Amygdala (tissue), 56 donors: ENCODE measurements at regions not wholly inside any gene's neighbourhood (a gene's known extent, or its start where the extent isn't known, plus 50 kb on each side); places are given as distances from the start of the nearest gene placed in this dataset.
A peak's percentile ranks its signal among the peaks of the same experiment; 100 is the strongest.
"Not testable (repeated sequence)": the region's sequence is repeated elsewhere in the genome, so short reads cannot be mapped to it uniquely, and the experiment has no call there.

Experiments used
- DNase-seq, 56 donors: peaks; one replicate each; lab custom pipeline; 2025; lab: John Stamatoyannopoulos, UW

GRCh38 chr1:222081859-222082258 is 340.0 kb upstream of the DUSP10 start:
- no peak for DNase-seq

DNA sequence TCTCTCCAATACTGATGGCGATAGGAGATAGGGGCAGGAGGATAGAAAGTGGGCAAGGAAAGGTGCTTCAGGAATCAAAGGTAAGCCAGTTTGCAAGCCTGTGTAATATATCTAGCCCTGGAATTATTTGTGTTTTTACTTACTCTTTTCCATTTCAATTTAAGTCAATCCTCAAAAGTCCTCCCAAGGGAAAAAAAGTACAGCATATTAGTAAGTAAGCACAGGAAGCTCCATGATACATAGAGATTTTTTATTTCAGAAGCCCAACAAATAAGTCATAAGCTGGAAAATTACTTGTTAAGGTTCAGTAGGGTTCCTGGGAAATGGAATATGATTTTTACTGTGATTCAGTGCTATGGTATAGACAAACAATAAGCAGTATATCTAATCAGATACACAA is 337.7 kb upstream of the DUSP10 start:
- no peak for DNase-seq

- DNase-seq, result no peak
These were observed 335.3 kb upstream of the DUSP10 start for GRCh38 chr1:222077206-222077605.

DNA sequence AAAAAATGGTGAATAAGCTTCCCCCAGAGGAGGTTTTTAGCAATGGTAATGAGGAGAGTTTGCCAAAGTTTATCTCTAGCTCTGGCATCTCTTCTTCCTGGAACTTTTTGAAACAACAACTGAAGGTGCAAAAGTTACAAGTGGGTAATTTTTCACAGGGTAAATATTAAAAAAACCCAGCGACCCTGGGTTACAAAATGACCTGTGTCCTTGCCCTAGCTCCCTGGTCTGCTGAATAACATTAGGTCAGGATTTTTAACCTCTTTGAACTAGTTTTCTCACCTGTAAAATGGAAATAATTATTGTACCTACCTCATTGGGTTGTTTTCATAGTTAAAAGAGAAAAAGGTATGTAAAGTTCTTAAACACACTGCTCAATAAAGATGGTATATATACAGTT is 332.4 kb upstream of the DUSP10 start:
- no peak for DNase-seq

- DNase-seq, result no peak
These were observed 331.6 kb upstream of the DUSP10 start for GRCh38 chr1:222073307-222073995.

DNA sequence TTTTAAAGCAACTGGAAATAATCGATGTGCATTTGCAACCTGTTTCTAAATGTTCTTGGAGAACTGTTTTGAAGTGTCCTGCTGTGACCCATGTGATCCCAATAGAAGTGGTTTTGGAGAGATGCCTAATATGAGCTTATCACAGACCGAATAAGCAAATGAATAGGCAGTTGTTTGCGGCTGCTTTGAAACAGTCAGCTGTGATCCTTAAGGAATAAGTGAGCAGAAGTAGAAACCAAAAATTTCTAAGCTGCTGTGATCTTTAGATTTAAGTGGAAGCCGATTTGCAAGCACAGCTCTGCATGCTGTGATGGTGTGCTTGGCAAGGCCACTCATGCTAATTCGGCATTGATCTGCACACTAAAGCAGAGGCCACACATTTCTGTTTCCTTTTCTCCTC is 329.5 kb upstream of the DUSP10 start:
- peak in 15 of 56 donors; percentile 6 to 64 (median 25) for DNase-seq

GRCh38 chr1:222068937-222069336 is 327.0 kb upstream of the DUSP10 start:
- DNase-seq, result no peak

DNA sequence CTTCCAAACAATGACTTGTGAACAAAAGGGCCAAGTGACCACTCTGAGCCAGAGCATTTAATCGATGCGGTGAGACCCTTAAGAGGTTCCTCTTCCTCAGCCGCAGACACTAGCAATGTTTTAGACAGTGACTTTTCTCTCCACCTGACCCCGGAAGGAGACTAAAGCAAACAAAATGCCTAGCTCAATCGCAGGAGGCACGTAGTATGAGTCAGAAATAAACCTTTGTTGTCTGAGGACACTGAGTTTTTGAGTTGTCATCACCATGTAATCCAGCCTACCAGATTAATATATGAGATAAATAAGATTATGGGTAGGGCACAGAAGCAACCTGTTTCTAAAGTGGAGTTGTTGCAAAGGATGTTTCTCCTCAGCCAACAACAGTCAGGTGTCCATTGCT is 326.2 kb upstream of the DUSP10 start:
- no peak for DNase-seq

DNA sequence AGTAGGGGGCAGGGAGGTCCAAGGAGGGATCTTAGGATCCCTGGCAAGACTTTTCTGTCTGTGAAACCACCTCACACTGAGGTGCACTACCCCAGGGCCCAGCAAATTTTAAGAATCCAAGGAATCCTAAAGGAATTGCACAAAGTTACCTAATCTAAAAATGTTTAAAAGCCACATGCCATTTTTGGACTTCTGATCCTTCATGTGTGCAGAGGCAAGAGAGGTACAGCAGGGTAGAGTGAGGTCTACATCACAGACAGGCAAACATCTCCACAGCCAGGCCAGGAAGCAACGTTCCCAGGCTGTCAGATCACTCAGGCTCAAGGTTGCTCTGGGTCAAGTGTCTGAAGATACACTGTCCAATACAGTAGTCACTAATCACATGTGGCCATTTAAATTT is 324.6 kb upstream of the DUSP10 start:
- DNase-seq, result no peak

GRCh38 chr1:222065234-222065633 is 323.3 kb upstream of the DUSP10 start:
- no peak for DNase-seq

- no peak for DNase-seq
These were observed 322.7 kb upstream of the DUSP10 start for GRCh38 chr1:222064388-222065211.

DNA sequence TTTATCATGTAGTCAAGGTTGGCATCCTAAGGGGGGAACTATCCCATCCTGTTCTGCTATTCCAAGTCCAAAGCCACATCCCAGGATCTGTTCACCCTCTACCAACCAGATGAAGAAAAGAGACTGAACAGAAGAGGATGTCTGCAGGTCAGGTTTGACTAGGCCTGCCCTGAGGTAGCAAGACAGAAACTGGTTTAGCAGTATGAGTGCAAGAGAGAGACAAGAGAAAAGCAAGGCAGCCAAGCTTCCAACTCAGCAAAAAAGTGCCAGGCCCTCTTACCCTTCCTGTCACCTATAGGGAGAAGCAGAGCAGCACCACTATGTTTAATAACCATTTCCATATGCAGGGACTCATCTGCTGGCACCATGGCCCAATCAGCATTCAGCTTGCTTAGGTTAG is 320.8 kb upstream of the DUSP10 start:
- DNase-seq, result no peak

GRCh38 chr1:222061711-222062359 is 319.9 kb upstream of the DUSP10 start:
- peak in 1 of 56 donors; percentile 13 for DNase-seq

DNA sequence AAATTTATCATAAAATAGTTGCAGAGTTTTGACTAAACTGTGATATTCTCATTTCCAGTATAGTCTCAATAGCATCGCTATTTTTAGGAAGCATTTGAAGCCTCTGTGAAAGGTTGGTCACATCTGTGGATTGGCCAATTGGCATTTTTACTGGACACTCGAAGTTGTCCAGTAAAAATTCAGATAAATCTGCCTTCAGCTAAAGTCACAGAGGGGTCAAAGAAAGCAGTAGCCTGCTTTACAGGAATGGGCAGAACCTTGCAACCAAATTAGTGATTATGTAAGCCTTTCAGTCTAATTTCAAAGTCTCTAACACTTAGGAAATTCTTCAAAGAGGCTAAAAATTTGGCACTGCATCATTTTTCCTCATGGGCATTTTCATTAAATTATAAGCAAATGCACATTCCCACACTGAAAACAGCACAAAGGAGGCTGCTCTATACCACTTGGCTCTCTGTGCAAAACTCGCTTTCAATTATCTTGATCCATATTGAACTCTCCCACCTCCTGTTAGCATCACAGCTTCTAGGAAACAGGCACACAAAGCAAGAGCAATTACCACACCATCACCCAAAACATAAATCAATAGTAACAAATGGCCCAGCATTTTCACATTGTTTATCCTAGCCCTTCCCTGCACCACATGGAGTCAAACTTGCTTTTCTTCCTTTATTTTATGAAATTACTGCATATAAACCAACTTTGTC is 318.5 kb upstream of the DUSP10 start:
- no peak for DNase-seq

- DNase-seq, result no peak
These were observed 316.4 kb upstream of the DUSP10 start for GRCh38 chr1:222058249-222058648.

DNA sequence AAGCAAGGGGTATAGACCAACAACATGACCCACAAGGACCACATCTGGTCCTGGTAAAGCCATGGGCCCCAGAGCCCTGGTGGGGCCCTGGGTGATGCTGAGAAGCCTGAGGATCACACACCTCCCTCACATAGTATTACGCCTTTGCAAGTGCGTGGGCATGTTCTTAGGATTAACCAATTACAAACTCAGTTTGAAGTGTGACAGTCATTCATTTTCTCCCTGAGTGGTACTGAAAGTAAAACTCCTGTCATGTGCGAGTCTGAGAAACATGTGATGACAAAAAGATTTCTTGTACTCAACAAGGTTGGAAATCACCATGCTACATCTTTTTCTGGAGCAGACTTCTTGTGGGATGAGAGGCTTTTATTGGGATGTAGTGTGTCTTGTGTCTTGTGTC is 315.3 kb upstream of the DUSP10 start:
- DNase-seq, result no peak

- DNase-seq, result peak in 1 of 56 donors; percentile 48
These were observed 312.5 kb upstream of the DUSP10 start for GRCh38 chr1:222054416-222054815.

- DNase-seq, result no peak
These were observed 312.0 kb upstream of the DUSP10 start for GRCh38 chr1:222053790-222054294.

- DNase-seq, result not testable (repeated sequence)
These were observed 309.4 kb upstream of the DUSP10 start for GRCh38 chr1:222051311-222051710.

GRCh38 chr1:222049661-222050060 is 307.8 kb upstream of the DUSP10 start:
- DNase-seq, result not testable (repeated sequence)

DNA sequence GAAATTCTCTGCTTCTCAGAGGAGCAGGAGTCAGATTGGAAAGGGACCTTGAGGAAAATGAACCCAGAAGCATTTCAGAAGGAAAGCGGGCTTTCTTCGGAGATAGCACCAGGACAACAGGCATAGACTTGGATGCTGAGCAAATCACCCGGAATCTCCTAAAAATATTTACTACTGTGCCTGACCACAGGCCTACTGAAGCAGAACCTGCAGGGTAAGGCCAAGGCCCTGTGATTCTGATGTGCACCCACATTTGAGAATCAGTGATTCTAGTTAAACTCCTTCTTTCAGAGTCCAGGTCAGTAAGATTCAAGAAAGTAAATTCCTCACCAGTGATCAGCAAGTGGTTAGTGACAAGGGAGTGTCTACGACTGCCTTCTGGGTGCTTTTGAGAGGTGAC is 307.3 kb upstream of the DUSP10 start:
- DNase-seq, result no peak
